HepG2 (cell line): ENCODE measurements at regions not wholly inside any gene's neighbourhood (a gene's known extent, or its start where the extent isn't known, plus 50 kb on each side); places are given as distances from the start of the nearest gene placed in this dataset.

Source experiments
- ATF7 ChIP-seq, 2 experiments: fragments of 450-650 bp in 1 of 2; sonication (generic) in 1 of 2; formaldehyde crosslinking in 1 of 2; IDR thresholded peaks; 2 replicates each; pipeline versions ENCODE4 v1.4.0 to v1.6.1; 2016 to 2020; ENCODE audit warnings: antibody characterized with exemption in 1 of 2, mild to moderate bottlenecking in 1 of 2, missing genetic modification reagents in 1 of 2
- ATRX ChIP-seq: sonication (generic); formaldehyde crosslinking; IDR thresholded peaks from 2 replicates; pipeline ENCODE4 v1.4.0; 2020; ENCODE audit warnings: missing genetic modification reagents, borderline replicate concordance
- CEBPB ChIP-seq: IDR thresholded peaks from 2 replicates; pipeline ENCODE4 v1.6.1; 2011; ENCODE audit warnings: low read depth, low read length, improper control_type of control experiment, borderline replicate concordance
- DNMT3B ChIP-seq: conservative IDR thresholded peaks from 2 replicates; pipeline ENCODE4 v1.6.1; 2016; ENCODE audit warnings: missing biosample characterization, control low read depth
- HDAC1 ChIP-seq: sonication (generic); formaldehyde crosslinking; IDR thresholded peaks from 2 replicates; pipeline ENCODE4 v1.5.1; 2020; ENCODE audit warnings: mild to moderate bottlenecking, missing genetic modification reagents
- MEIS1 ChIP-seq: sonication (generic); formaldehyde crosslinking; IDR thresholded peaks from 2 replicates; pipeline ENCODE4 v1.9.0; 2021; ENCODE audit warnings: mild to moderate bottlenecking, missing genetic modification reagents, moderate library complexity, borderline replicate concordance
- TARDBP ChIP-seq: sonication (generic); formaldehyde crosslinking; IDR thresholded peaks from 2 replicates; pipeline ENCODE4 v1.8.0; 2022; ENCODE audit warnings: mild to moderate bottlenecking, missing genetic modification reagents
- TRIM24 ChIP-seq: sonication (generic); formaldehyde crosslinking; IDR thresholded peaks from 2 replicates; pipeline ENCODE4 v1.8.0; 2022; ENCODE audit warnings: mild to moderate bottlenecking, missing genetic modification reagents
- ZIK1 ChIP-seq: sonication (generic); formaldehyde crosslinking; IDR thresholded peaks from 2 replicates; pipeline ENCODE4 v1.5.0; 2020; ENCODE audit warnings: mild to moderate bottlenecking, low read depth, missing genetic modification reagents, borderline replicate concordance
- ZNF17 ChIP-seq: sonication (generic); formaldehyde crosslinking; IDR thresholded peaks from 2 replicates; pipeline ENCODE4 v1.5.0; 2020; ENCODE audit warnings: mild to moderate bottlenecking, missing genetic modification reagents
- ZNF329 ChIP-seq: sonication (generic); formaldehyde crosslinking; IDR thresholded peaks from 2 replicates; pipeline ENCODE4 v1.9.0; 2021; ENCODE audit warnings: low read depth, mild to moderate bottlenecking, missing genetic modification reagents
- ZNF354B ChIP-seq: sonication (generic); formaldehyde crosslinking; IDR thresholded peaks from 2 replicates; pipeline ENCODE4 v1.8.0; 2022; ENCODE audit warnings: mild to moderate bottlenecking, missing genetic modification reagents
- ZNF446 ChIP-seq: sonication (generic); formaldehyde crosslinking; IDR thresholded peaks from 2 replicates; pipeline ENCODE4 v1.5.0; 2020; ENCODE audit warnings: mild to moderate bottlenecking, missing genetic modification reagents
- ZNF615 ChIP-seq: sonication (generic); formaldehyde crosslinking; IDR thresholded peaks from 2 replicates; pipeline ENCODE4 v1.5.0; 2020; ENCODE audit warnings: mild to moderate bottlenecking, missing genetic modification reagents, borderline replicate concordance
- TF ChIP-seq, protein P1 (sequence below), 2 experiments: fragments of 450-650 bp in 1 of 2; sonication (generic) in 1 of 2; formaldehyde crosslinking in 1 of 2; IDR thresholded peaks; 2 replicates each; pipeline versions ENCODE4 v1.6.1 to v1.8.0; 2016 to 2022; ENCODE audit warnings: antibody characterized with exemption in 1 of 2, mild to moderate bottlenecking in 1 of 2, missing genetic modification reagents in 1 of 2
- TF ChIP-seq, protein P2 (sequence below): sonication (generic); formaldehyde crosslinking; IDR thresholded peaks from 2 replicates; pipeline ENCODE4 v1.5.1; 2020; ENCODE audit warnings: missing genetic modification reagents, mild to moderate bottlenecking, borderline replicate concordance

DNA sequence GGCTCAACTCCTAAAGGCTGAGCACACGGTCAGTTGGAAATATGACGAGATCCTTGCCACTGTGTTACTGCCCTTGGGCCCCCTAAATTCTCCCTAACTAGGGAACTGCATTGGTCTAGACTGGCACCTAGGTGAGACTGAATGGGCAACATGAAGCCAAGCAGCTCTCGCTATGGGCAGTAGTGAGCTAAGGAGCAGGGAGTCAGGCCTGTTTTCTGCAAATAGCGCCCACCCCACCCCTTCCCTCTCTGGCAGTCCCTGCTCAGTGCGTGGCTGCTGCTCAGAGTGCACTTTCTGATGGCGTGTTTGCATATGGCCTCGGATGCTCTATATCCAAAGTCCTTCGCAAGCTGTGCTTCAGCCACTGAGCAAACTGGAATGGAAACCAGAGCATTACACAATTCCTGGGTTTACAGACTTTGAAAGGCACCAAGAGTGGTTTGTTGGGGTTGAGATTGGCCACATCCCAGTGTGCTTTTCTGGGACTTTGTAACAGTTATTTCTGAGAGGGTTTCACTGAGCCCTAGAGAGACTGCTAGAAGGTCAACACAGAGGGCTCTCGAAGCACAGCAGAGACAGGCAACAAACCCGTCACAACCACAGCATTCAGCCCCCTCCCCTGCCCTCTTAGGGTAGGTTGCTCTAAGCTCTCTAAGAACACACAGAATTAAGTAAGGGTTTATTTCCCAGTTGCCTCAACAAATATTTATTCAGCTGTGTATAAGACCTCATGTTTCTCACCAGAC, 419.9 kb downstream of the STK39 start (continued):
- peak; percentile 60; the same call in 1 of the 2 replicates for TF ChIP-seq ATF7 (IDR thresholded peaks at IDR 0.05)
- peak; percentile 88 for TF ChIP-seq ATF7 (CRISPR knock-in tag; IDR thresholded peaks at IDR 0.05)
- peak; percentile 93 for TF ChIP-seq ZIK1 (CRISPR knock-in tag)
- peak; percentile 75; the same call in 1 of the 2 replicates for TF ChIP-seq ZNF329 (CRISPR knock-in tag)
- TF ChIP-seq DNMT3B (CRISPR knock-in tag): no peak
- TF ChIP-seq, protein P1, sequence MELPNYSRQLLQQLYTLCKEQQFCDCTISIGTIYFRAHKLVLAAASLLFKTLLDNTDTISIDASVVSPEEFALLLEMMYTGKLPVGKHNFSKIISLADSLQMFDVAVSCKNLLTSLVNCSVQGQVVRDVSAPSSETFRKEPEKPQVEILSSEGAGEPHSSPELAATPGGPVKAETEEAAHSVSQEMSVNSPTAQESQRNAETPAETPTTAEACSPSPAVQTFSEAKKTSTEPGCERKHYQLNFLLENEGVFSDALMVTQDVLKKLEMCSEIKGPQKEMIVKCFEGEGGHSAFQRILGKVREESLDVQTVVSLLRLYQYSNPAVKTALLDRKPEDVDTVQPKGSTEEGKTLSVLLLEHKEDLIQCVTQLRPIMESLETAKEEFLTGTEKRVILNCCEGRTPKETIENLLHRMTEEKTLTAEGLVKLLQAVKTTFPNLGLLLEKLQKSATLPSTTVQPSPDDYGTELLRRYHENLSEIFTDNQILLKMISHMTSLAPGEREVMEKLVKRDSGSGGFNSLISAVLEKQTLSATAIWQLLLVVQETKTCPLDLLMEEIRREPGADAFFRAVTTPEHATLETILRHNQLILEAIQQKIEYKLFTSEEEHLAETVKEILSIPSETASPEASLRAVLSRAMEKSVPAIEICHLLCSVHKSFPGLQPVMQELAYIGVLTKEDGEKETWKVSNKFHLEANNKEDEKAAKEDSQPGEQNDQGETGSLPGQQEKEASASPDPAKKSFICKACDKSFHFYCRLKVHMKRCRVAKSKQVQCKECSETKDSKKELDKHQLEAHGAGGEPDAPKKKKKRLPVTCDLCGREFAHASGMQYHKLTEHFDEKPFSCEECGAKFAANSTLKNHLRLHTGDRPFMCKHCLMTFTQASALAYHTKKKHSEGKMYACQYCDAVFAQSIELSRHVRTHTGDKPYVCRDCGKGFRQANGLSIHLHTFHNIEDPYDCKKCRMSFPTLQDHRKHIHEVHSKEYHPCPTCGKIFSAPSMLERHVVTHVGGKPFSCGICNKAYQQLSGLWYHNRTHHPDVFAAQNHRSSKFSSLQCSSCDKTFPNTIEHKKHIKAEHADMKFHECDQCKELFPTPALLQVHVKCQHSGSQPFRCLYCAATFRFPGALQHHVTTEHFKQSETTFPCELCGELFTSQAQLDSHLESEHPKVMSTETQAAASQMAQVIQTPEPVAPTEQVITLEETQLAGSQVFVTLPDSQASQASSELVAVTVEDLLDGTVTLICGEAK (IDR thresholded peaks at IDR 0.05): no peak
- TF ChIP-seq, protein P1 (CRISPR knock-in tag; IDR thresholded peaks at IDR 0.05): peak; percentile 91
- TF ChIP-seq TRIM24 (CRISPR knock-in tag): peak; percentile 99
- TF ChIP-seq CEBPB: peak; percentile 99
- 0 out of 2 replicates have a peak, but pooled peaks have one; percentile 12 for TF ChIP-seq ZNF615 (CRISPR knock-in tag)
- TF ChIP-seq MEIS1: peak; percentile 83; the same call in 1 of the 2 replicates
- TF ChIP-seq ATRX (CRISPR knock-in tag): no peak
- no peak for TF ChIP-seq ZNF354B (CRISPR knock-in tag)
- TF ChIP-seq, protein P2, sequence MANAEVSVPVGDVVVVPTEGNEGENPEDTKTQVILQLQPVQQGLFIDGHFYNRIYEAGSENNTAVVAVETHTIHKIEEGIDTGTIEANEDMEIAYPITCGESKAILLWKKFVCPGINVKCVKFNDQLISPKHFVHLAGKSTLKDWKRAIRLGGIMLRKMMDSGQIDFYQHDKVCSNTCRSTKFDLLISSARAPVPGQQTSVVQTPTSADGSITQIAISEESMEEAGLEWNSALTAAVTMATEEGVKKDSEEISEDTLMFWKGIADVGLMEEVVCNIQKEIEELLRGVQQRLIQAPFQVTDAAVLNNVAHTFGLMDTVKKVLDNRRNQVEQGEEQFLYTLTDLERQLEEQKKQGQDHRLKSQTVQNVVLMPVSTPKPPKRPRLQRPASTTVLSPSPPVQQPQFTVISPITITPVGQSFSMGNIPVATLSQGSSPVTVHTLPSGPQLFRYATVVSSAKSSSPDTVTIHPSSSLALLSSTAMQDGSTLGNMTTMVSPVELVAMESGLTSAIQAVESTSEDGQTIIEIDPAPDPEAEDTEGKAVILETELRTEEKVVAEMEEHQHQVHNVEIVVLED (CRISPR knock-in tag): peak; percentile 73; the same call in 1 of the 2 replicates
- peak; percentile 99 for TF ChIP-seq HDAC1 (CRISPR knock-in tag)
- no peak for TF ChIP-seq ZNF446 (CRISPR knock-in tag)
- no peak for TF ChIP-seq ZNF17
- TF ChIP-seq TARDBP (CRISPR knock-in tag): peak; percentile 93
